HepG2 (cell line): ENCODE measurements at regions not wholly inside any gene's neighbourhood (a gene's known extent, or its start where the extent isn't known, plus 50 kb on each side); places are given as distances from the start of the nearest gene placed in this dataset.

Source experiments
- FOXK2 ChIP-seq: fragments of 450-650 bp; IDR thresholded peaks from 2 replicates; pipeline ENCODE4 v1.6.1; 2016
- KDM6A ChIP-seq: IDR thresholded peaks from 2 replicates; pipeline ENCODE4 v1.6.1; 2016; ENCODE audit warnings: low read depth
- POLR2A ChIP-seq, 2 experiments: IDR thresholded peaks; 2 replicates each; pipeline ENCODE4 v1.6.1; 2011; ENCODE audit warnings: low read depth in 2 of 2, low read length in 2 of 2, mild to moderate bottlenecking in 1 of 2, moderate library complexity in 1 of 2; ENCODE audit not compliant: insufficient read depth in 1 of 2

DNA sequence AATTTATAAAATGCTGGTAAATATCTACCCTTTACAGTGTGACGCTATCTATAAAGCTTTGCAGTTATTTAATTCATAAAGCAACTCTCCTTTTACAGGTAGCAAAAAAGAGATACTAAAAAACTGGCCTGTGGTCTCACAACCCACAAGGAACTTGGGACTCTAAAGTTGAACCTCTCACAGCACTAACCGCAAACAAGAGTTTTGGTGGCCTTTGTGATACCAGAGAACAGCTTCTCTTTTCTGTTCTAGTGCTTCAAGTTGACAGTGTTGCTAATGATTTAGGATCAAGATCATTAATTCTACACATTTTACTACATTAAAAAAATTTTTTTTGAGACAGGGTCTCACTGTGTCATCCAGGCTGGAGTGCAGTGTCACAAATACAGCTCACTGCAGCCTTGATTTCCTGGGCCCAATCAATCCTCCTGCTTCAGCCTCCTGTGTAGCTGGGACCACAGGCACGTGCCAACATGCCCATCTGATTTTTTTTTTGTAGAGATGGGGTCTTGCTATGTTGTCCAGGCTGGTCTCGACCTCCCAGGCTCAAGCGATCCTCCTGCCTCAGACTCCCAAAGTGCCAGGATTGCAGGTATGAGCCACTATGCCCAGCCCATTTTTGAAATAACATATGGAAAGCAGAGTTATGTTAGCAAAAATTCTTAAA lies 56.0 kb upstream of the ST8SIA6 start:
- TF ChIP-seq POLR2A (IDR thresholded peaks at IDR 0.05; ENCODE audit: insufficient read depth in 1 of 2, low read depth in 2 of 2, low read length in 2 of 2), result no peak
- no peak for TF ChIP-seq FOXK2
- no peak for TF ChIP-seq KDM6A
